Transverse colon (tissue), 4 donors: ENCODE measurements at regions not wholly inside any gene's neighbourhood (a gene's known extent, or its start where the extent isn't known, plus 50 kb on each side); places are given as distances from the start of the nearest gene placed in this dataset.

ENCODE experiments used
- CTCF ChIP-seq, 5 experiments: fragments of 200-600 bp in 3 of 5; fragments of 450-650 bp in 2 of 5; sonication (generic) in 3 of 5; IDR thresholded peaks; 1 replicate in 2 of 5; 2 replicates in 3 of 5; pipeline ENCODE4 v1.5.1; 2016 to 2017; ENCODE audit warnings: antibody characterized with exemption in 5 of 5, inconsistent platforms in 3 of 5, mild to moderate bottlenecking in 2 of 5, moderate library complexity in 1 of 5
- POLR2AphosphoS5 ChIP-seq, 3 donors: sonication (generic); formaldehyde crosslinking; IDR thresholded peaks; one replicate each; pipeline ENCODE4 v1.6.1; 2016; ENCODE audit warnings: antibody characterized with exemption in 3 of 3

DNA sequence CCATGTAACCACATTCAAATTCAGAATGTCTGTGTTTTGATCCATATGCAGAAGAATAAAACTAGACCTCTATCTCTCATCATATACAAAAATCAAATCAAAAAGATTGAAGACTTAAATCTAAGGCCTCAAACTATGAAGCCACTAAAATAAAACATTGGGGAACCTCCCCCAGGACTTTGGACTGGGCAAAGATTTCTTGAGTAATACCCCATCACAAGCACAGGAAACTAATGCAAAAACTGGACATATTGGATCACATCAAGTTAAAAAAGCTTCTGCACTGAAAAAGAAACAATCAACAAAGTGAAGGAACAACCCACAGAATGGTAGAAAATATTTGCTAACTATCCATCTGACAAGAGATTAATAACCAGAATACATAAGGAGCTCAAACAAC lies 266.8 kb downstream of the EPM2A start:
- TF ChIP-seq POLR2AphosphoS5 (IDR thresholded peaks at IDR 0.05), result no peak
- TF ChIP-seq CTCF (IDR thresholded peaks at IDR 0.05), result no peak
